Psoas muscle (tissue), 7 donors: ENCODE measurements at regions not wholly inside any gene's neighbourhood (a gene's known extent, or its start where the extent isn't known, plus 50 kb on each side); places are given as distances from the start of the nearest gene placed in this dataset.

Experiments used
- ATAC-seq, 4 donors: fragments of 200-7000 bp; cut with Tn5 transposase; one replicate each; pipeline ENCODE4 v1.9.1; 2020; ENCODE audit warnings: moderate library complexity in 3 of 4, mild to moderate bottlenecking in 2 of 4
- DNase-seq, 2 donors: peaks; one replicate each; pipeline ENCODE4 v3.0.0-alpha.2; 2020
- H3K27ac ChIP-seq: fragments of 200-600 bp; one replicate; pipeline ENCODE4 v1.8.0; 2022
- H3K27me3 ChIP-seq, 3 donors: fragments of 200-600 bp in 1 of 3; one replicate each; pipeline versions ENCODE4 v1.6.1 to v1.8.0; 2013 to 2022; ENCODE audit warnings: low read length in 2 of 3, mild to moderate bottlenecking in 2 of 3, moderate library complexity in 1 of 3; ENCODE audit not compliant: insufficient read depth in 3 of 3
- H3K36me3 ChIP-seq, 2 donors: fragments of 200-600 bp in 1 of 2; one replicate each; pipeline versions ENCODE4 v1.6.1 to v1.8.0; 2013 to 2022; ENCODE audit warnings: low read depth in 1 of 2, mild to moderate bottlenecking in 1 of 2, moderate library complexity in 1 of 2; ENCODE audit not compliant: insufficient read depth in 1 of 2
- H3K4me1 ChIP-seq: fragments of 200-600 bp; one replicate; pipeline ENCODE4 v1.8.0; 2022
- H3K4me3 ChIP-seq: fragments of 200-600 bp; one replicate; pipeline ENCODE4 v1.8.0; 2022; ENCODE audit warnings: mild to moderate bottlenecking
- H3K9me3 ChIP-seq: fragments of 200-600 bp; one replicate; pipeline ENCODE4 v1.8.0; 2022
- CTCF ChIP-seq: fragments of 200-600 bp; IDR thresholded peaks from one replicate; pipeline ENCODE4 v1.8.0; 2022; ENCODE audit warnings: antibody characterized with exemption
- WGBS, 3 donors: extraction: QIAGEN DNeasy Blood & Tissue Kit; methylation state at CpG; one replicate each; pipeline versions ENCODE4 v1.1.6 to v1.1.7; 2013; 5-methylcytosine and 5-hydroxymethylcytosine counted together
- intact Hi-C, 2 donors: fragments of 100-400 bp; cut with DNase I; formaldehyde crosslinking; loops; one replicate each; pipeline versions ENCODE4 v1.11.0 to v1.14.2; 2022
- donor health status: healthy with polysubstance abuse.
- donor health status: DM: no; HTN: no; CAD: no; lungs with moderate emphysema.
- donor health status: Bipolar disorder and iron deficiency.
- donor health status: healthy.
- donor health status: DM: yes; HTN: yes; CAD: no.
- donor health status: DM: no; HTN: no; CAD: no.
- donor health status: DM: yes; HTN: yes; CAD: no.

DNA sequence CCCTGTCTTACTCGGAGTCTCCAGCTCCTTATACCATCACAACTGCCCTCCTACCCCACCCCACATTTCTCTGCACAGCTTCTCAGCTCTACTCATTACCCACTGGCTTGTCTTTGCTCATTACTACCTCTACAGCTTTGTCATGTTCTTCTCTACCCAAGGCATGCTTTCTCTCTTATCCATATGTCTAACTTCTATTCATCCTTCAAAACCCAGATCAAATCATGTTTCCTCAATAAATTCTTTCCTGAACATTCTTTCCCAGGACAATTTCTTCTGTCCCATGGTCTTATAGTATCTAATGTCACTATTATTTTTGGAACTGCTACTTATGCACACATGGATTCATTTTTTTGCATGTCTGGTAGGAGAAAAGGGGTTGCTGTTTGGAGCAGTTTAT, 231.4 kb downstream of the PTEN start:
- Histone ChIP-seq H3K36me3 (no peaks in the 10 kb centered on the region), H3K4me3 (no peak overlapping the region), H3K27me3 (no peaks in the 10 kb centered on the region), H3K27ac (no peak overlapping the region), H3K4me1 (peaks cover 7% of the 10 kb centered on the region), H3K9me3 (no peaks in the 10 kb centered on the region)
- DNase-seq: no peak
- no peak for TF ChIP-seq CTCF
- 87 to 95% (median 93%) methylated on average over 1 of the region's 1 CpG for WGBS, 3 donors
- intact Hi-C loops: no loop called here
- no peak for ATAC-seq

- TF ChIP-seq CTCF: no peak
- no peak overlapping the region for H3K27ac ChIP-seq
- DNase-seq: no peak
- peaks cover 7% of the 10 kb centered on the region for H3K4me1 ChIP-seq
- no peak for ATAC-seq
- no peak overlapping the region for H3K4me3 ChIP-seq
- intact Hi-C loops: no loop called here
- H3K9me3 ChIP-seq: no peaks in the 10 kb centered on the region
- WGBS, 3 donors: 57 to 68% (median 62%) methylated on average over 5 of the region's 5 CpGs
- H3K36me3 ChIP-seq: no peaks in the 10 kb centered on the region
- H3K27me3 ChIP-seq: no peaks in the 10 kb centered on the region
These were observed 231.8 kb downstream of the PTEN start for GRCh38 chr10:88095223-88095721.

DNA sequence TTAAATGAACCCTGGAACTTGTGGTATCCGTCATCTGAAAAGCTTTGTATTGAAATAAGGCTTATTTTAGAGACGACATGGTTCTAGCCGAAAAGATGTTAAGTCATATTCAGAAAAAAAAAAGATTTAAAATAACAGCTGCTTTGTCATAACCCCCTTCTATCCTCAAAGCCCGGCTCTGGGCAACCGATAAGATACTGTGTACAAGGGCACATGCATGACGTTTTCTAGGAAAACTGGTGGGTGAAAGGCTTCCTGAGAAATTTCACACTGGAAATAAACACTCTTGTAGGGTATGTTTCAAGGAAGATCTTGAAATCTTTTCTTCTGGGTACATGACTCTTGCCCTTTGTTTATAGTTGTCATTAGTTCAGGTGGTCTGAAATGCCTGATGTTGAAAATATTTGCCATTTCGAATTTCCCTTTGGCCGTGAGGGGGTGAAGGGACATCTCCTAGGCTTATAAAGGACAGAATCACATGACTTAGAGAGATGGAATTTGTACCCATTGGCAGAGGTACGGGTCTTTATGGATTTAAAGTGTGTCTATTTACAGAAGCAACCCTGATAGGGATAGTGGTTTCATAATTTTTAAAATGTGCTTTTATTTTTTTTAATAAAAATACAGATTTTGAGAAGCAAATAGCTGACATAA, 232.5 kb downstream of the PTEN start:
- DNase-seq: no peak
- Histone ChIP-seq H3K4me1 (peaks cover 7% of the 10 kb centered on the region), H3K27me3 (no peaks in the 10 kb centered on the region), H3K4me3 (no peak overlapping the region), H3K36me3 (no peaks in the 10 kb centered on the region), H3K27ac (no peak overlapping the region), H3K9me3 (no peaks in the 10 kb centered on the region)
- ATAC-seq: no peak
- TF ChIP-seq CTCF: no peak
- intact Hi-C loops: no loop called here
- 41 to 60% (median 41%) methylated on average over 9 of the region's 9 CpGs for WGBS, 3 donors

DNA sequence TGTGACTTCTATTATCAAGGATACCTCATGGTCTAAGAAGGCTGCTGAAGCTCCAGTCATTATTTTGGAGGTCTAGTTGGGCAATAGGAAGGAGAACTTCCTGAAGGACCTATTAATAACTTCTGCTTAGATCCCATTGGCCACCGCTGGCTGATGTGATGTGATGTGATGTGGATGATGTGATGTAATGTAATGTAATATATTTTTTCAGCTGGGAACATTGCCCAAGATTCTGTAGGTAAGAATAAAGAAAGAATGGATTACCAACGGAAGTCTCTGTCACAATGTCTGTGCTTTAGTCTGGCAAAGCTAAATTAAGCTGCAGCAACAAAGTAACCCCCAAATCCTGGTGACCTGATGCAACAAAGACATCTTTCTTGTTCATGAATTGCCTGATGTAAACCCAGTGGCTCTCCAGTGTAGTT, 233.7 kb downstream of the PTEN start:
- Histone ChIP-seq H3K27ac (peak overlapping the region; percentile 37), H3K36me3 (no peaks in the 10 kb centered on the region), H3K4me1 (peaks cover 7% of the 10 kb centered on the region), H3K9me3 (no peaks in the 10 kb centered on the region), H3K4me3 (no peak overlapping the region), H3K27me3 (no peaks in the 10 kb centered on the region)
- no peak for DNase-seq
- ATAC-seq: peak; percentile 31 to 66 (median 48)
- no peak for TF ChIP-seq CTCF
- intact Hi-C loops: no loop called here
- 79 to 90% (median 85%) methylated on average over 2 of the region's 2 CpGs for WGBS, 3 donors

DNA sequence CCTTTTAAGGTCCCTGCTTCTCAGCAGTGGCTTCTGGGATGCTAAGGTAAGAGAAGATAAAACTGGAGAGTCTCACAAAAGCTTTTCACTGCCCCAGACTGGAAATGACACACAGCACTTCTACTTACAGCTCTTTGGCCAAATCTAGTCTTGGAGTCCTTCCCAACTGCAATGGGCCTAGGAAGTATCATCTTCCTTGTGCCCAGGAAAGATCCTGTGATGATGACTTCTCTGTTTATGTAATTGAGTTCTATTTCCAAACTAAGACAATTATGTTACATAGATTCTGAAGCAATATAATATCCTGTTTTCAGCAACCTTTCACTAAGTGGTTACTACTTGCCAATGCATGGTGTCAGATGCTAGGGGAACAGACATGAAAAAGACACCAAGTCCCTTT, 234.1 kb downstream of the PTEN start:
- intact Hi-C loops: no loop called here

More for the DNA sequence above, 234.1 kb downstream of the PTEN start:
- Histone ChIP-seq H3K4me1 (peaks cover 7% of the 10 kb centered on the region), H3K9me3 (no peaks in the 10 kb centered on the region), H3K27ac (peak overlapping the region; percentile 44), H3K4me3 (no peak overlapping the region), H3K27me3 (no peaks in the 10 kb centered on the region), H3K36me3 (no peaks in the 10 kb centered on the region)
- DNase-seq (no peak), ATAC-seq (peak; percentile 83 to 92 (median 86))
- no peak for TF ChIP-seq CTCF
